ENCODE measurements at regions not wholly inside any gene's neighbourhood (a gene's known extent, or its start where the extent isn't known, plus 50 kb on each side); places are given as distances from the start of the nearest gene placed in this dataset.
A peak's percentile ranks its signal among the peaks of the same experiment; 100 is the strongest.

DNA sequence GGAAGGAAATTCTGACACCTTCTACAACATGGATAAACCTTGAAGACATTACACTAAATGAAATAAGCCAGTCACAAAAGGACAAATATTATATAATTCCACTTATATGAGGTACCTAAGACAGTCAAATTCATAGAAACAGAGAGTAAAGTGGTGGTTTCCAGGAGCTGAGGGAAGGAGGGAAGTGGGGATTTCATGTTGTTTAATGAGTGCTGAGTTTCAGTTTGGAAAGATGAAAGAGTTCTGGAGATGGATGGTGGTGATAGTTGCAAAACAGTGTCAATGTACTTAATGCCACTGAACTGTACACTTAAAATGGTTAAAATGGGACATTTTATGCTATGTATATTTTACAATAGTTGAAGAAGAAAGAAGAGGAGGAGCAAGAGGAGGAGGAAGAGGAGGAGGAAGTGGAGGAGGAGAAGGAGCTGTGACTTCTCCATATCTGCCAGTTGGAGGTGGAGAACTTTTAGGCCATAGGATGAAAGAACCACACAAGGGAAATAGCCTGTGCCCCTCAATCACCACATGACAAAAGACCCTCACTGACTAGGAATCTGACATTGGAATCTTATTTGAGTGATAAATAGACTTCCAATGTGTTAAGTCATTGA is 55.3 kb upstream of the LGALSL start:
- H3K4me3 Mint-ChIP-seq, result no peak overlapping the region
- Histone ChIP-seq H3K27me3 (ENCODE audit: insufficient read depth) (no peaks in the 10 kb centered on the region), H3K36me3 (ENCODE audit: insufficient read depth) (no peaks in the 10 kb centered on the region), H3K4me1 (ENCODE audit: insufficient read depth) (peaks cover 27% of the 10 kb centered on the region), H3F3A (replicated peaks; ENCODE audit: low read depth) (peaks cover 7% of the 10 kb centered on the region; the same call in 1 of the 2 replicates), H3K4me3 (no peak overlapping the region), H3K79me2 (replicated peaks; ENCODE audit: insufficient read depth) (no peaks in the 10 kb centered on the region), H3K9me2 (ENCODE audit: insufficient read depth) (peaks cover 11% of the 10 kb centered on the region; the same call in 1 of the 2 replicates), H3K27ac (ENCODE audit: low read depth) (no peak overlapping the region), H4K20me1 (replicated peaks; ENCODE audit: insufficient read depth) (no peaks in the 10 kb centered on the region), H3K4me2 (no peak overlapping the region), H2AFZ (no peak overlapping the region)
- DNase-seq (ENCODE audit: low spot score) (no peak), ATAC-seq (no peak)
- H3K27ac Mint-ChIP-seq, result no peak overlapping the region
- H3K4me1 Mint-ChIP-seq, result peaks cover 39% of the 10 kb centered on the region
- TF ChIP-seq CREB1 (CRISPR knock-in tag; IDR thresholded peaks at IDR 0.05; ENCODE audit: low read depth) (no peak), EZH2 (IDR thresholded peaks at IDR 0.05; ENCODE audit: low read depth, unreplicated experiment) (no peak), ZNF331 (CRISPR knock-in tag; IDR thresholded peaks at IDR 0.05; ENCODE audit: low read depth) (no peak)
- TF ChIP-seq, protein P1, sequence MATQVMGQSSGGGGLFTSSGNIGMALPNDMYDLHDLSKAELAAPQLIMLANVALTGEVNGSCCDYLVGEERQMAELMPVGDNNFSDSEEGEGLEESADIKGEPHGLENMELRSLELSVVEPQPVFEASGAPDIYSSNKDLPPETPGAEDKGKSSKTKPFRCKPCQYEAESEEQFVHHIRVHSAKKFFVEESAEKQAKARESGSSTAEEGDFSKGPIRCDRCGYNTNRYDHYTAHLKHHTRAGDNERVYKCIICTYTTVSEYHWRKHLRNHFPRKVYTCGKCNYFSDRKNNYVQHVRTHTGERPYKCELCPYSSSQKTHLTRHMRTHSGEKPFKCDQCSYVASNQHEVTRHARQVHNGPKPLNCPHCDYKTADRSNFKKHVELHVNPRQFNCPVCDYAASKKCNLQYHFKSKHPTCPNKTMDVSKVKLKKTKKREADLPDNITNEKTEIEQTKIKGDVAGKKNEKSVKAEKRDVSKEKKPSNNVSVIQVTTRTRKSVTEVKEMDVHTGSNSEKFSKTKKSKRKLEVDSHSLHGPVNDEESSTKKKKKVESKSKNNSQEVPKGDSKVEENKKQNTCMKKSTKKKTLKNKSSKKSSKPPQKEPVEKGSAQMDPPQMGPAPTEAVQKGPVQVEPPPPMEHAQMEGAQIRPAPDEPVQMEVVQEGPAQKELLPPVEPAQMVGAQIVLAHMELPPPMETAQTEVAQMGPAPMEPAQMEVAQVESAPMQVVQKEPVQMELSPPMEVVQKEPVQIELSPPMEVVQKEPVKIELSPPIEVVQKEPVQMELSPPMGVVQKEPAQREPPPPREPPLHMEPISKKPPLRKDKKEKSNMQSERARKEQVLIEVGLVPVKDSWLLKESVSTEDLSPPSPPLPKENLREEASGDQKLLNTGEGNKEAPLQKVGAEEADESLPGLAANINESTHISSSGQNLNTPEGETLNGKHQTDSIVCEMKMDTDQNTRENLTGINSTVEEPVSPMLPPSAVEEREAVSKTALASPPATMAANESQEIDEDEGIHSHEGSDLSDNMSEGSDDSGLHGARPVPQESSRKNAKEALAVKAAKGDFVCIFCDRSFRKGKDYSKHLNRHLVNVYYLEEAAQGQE (IDR thresholded peaks at IDR 0.05; ENCODE audit: unreplicated experiment), result no peak
- TF ChIP-seq, protein P2, sequence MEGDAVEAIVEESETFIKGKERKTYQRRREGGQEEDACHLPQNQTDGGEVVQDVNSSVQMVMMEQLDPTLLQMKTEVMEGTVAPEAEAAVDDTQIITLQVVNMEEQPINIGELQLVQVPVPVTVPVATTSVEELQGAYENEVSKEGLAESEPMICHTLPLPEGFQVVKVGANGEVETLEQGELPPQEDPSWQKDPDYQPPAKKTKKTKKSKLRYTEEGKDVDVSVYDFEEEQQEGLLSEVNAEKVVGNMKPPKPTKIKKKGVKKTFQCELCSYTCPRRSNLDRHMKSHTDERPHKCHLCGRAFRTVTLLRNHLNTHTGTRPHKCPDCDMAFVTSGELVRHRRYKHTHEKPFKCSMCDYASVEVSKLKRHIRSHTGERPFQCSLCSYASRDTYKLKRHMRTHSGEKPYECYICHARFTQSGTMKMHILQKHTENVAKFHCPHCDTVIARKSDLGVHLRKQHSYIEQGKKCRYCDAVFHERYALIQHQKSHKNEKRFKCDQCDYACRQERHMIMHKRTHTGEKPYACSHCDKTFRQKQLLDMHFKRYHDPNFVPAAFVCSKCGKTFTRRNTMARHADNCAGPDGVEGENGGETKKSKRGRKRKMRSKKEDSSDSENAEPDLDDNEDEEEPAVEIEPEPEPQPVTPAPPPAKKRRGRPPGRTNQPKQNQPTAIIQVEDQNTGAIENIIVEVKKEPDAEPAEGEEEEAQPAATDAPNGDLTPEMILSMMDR (conservative IDR thresholded peaks at IDR 0.05; ENCODE audit: low read depth in 2 of 2), result no peak
- H3K36me3 Mint-ChIP-seq (ENCODE audit: low read depth), result no peaks in the 10 kb centered on the region
- H3K27me3 Mint-ChIP-seq (ENCODE audit: insufficient read depth, low read depth, poor library complexity), result peaks cover 3% of the 10 kb centered on the region
- no peaks in the 10 kb centered on the region for H3K9me3 Mint-ChIP-seq

DNA sequence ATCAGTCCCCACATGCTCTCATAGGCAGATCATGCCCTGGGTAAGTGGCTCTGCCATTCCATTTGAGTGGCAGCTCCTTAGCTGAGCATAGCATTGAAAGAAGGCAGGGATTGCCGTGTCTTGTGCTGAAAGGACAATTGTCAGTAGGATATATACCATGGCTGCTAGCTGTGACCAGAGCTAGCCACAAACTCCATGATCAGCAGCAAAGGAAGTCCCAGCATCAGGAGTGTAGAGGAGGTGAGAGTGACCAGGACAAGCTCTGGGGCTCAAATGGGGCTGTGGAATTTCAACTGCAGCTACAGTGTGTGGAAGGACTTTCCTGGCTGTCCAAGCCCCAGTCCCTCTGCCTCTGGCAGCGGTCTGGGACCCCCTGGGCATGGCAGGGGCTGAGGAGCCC is 54.4 kb upstream of the LGALSL start:
- no peaks in the 10 kb centered on the region for H3K27me3 ChIP-seq (ENCODE audit: insufficient read depth)
- no peaks in the 10 kb centered on the region for H3K36me3 ChIP-seq (ENCODE audit: insufficient read depth)
- Mint-ChIP-seq H3K4me3 (no peak overlapping the region), H3K27ac (peak overlapping the region; percentile 51; the same call in 1 of the 2 replicates), H3K27me3 (ENCODE audit: insufficient read depth, low read depth, poor library complexity) (peaks cover 5% of the 10 kb centered on the region), H3K36me3 (ENCODE audit: low read depth) (no peaks in the 10 kb centered on the region), H3K4me1 (peaks cover 48% of the 10 kb centered on the region), H3K9me3 (no peaks in the 10 kb centered on the region)
- H3K27ac ChIP-seq (ENCODE audit: low read depth), result no peak overlapping the region
- H3K4me3 ChIP-seq, result no peak overlapping the region
- ATAC-seq (no peak), DNase-seq (ENCODE audit: low spot score) (no peak)
- peaks cover 12% of the 10 kb centered on the region; the same call in 1 of the 2 replicates for H3F3A ChIP-seq (replicated peaks; ENCODE audit: low read depth)
- no peak overlapping the region for H2AFZ ChIP-seq
- no peak overlapping the region for H3K4me2 ChIP-seq
- no peaks in the 10 kb centered on the region for H3K79me2 ChIP-seq (replicated peaks; ENCODE audit: insufficient read depth)
- H3K4me1 ChIP-seq (ENCODE audit: insufficient read depth), result peaks cover 33% of the 10 kb centered on the region
- 0 out of 2 replicates have a peak, but pooled peaks cover 10% of the 10 kb centered on the region for H3K9me2 ChIP-seq (ENCODE audit: insufficient read depth)
- no peaks in the 10 kb centered on the region for H4K20me1 ChIP-seq (replicated peaks; ENCODE audit: insufficient read depth)
- TF ChIP-seq JUNB (IDR thresholded peaks at IDR 0.05; ENCODE audit: unreplicated experiment) (no peak), EZH2phosphoT487 (IDR thresholded peaks at IDR 0.05; ENCODE audit: unreplicated experiment) (no peak), STAT1 (IDR thresholded peaks at IDR 0.05; ENCODE audit: unreplicated experiment) (no peak), POLR2AphosphoS5 (IDR thresholded peaks at IDR 0.05; ENCODE audit: low read depth) (no peak), NANOG (IDR thresholded peaks at IDR 0.05; ENCODE audit: borderline replicate concordance) (no peak), ZNF114 (CRISPR knock-in tag; IDR thresholded peaks at IDR 0.05) (no peak), CREB1 (CRISPR knock-in tag; IDR thresholded peaks at IDR 0.05; ENCODE audit: low read depth) (no peak)
- TF ChIP-seq, protein P1 (IDR thresholded peaks at IDR 0.05; ENCODE audit: unreplicated experiment), result no peak
- TF ChIP-seq, protein P2 (conservative IDR thresholded peaks at IDR 0.05; ENCODE audit: low read depth in 2 of 2), result no peak

All from GM23338 (cell line).